ENCODE measurements at regions not wholly inside any gene's neighbourhood (a gene's known extent, or its start where the extent isn't known, plus 50 kb on each side); places are given as distances from the start of the nearest gene placed in this dataset.

- TF ChIP-seq POLR2A (IDR thresholded peaks at IDR 0.05; ENCODE audit: low read depth, low read length): no peak
- no peak for TF ChIP-seq PAX5 (IDR thresholded peaks at IDR 0.05; ENCODE audit: insufficient read depth, low read length, severe bottlenecking)
- no peak for TF ChIP-seq POLR2AphosphoS5 (IDR thresholded peaks at IDR 0.05; ENCODE audit: low read depth, low read length)
- TF ChIP-seq TAF1 (IDR thresholded peaks at IDR 0.05; ENCODE audit: low read depth, low read length): no peak
- no peak for TF ChIP-seq SPI1 (IDR thresholded peaks at IDR 0.05; ENCODE audit: low read depth, low read length)
Observed at GRCh38 chr12:102542816-102543440, 62.6 kb upstream of the IGF1 start.

Measured in GM12891 (cell line).